K562 (cell line): ENCODE measurements at regions not wholly inside any gene's neighbourhood (a gene's known extent, or its start where the extent isn't known, plus 50 kb on each side); places are given as distances from the start of the nearest gene placed in this dataset.

Experiments used
- BHLHE40 ChIP-seq: IDR thresholded peaks from 2 replicates; pipeline ENCODE4 v1.6.1; 2011; ENCODE audit warnings: low read length, improper control_type of control experiment
- CHCHD3 ChIP-seq: fragments of 250-450 bp; sonication (Bioruptor Pico); IDR thresholded peaks from 2 replicates; pipeline ENCODE4 v2.1.2; 2022; ENCODE audit warnings: mild to moderate bottlenecking
- EZH2 ChIP-seq: IDR thresholded peaks from 2 replicates; pipeline ENCODE4 v1.6.1; 2012; ENCODE audit warnings: low read depth, mild to moderate bottlenecking, inconsistent platforms, low read length, borderline replicate concordance
- MIER1 ChIP-seq: fragments of 450-650 bp; IDR thresholded peaks from 2 replicates; pipeline ENCODE4 v1.6.1; 2016; ENCODE audit warnings: antibody characterized with exemption, mild to moderate bottlenecking, low read depth
- TCF3 ChIP-seq: sonication (generic); formaldehyde crosslinking; IDR thresholded peaks from 2 replicates; pipeline ENCODE4 v1.4.0; 2020; ENCODE audit warnings: mild to moderate bottlenecking, missing genetic modification reagents
- ZBTB17 ChIP-seq: fragments of 450-650 bp; formaldehyde crosslinking; IDR thresholded peaks from 2 replicates; pipeline ENCODE4 v1.4.0; 2020; ENCODE audit warnings: mild to moderate bottlenecking
- ZNF121 ChIP-seq: sonication (generic); formaldehyde crosslinking; conservative IDR thresholded peaks from 2 replicates; pipeline ENCODE4 v1.8.0; 2022; ENCODE audit warnings: missing genetic modification reagents
- ZNF445 ChIP-seq: fragments of 250-450 bp; sonication (Bioruptor Pico); IDR thresholded peaks from 2 replicates; pipeline ENCODE4 v1.4.0; 2020; ENCODE audit warnings: low read depth, mild to moderate bottlenecking, moderate library complexity
- ZNF699 ChIP-seq: fragments of 250-450 bp; sonication (Bioruptor Pico); IDR thresholded peaks from 2 replicates; pipeline ENCODE4 v1.8.0; 2021; ENCODE audit warnings: mild to moderate bottlenecking, moderate library complexity; ENCODE audit not compliant: insufficient replicate concordance
- TF ChIP-seq, protein P1 (sequence below): fragments of 200-600 bp; sonication (generic); IDR thresholded peaks from one replicate; pipeline ENCODE4 v1.6.1; 2012; ENCODE audit warnings: mild to moderate bottlenecking, low read depth, low read length, inconsistent platforms
- TF ChIP-seq, protein P2 (sequence below): sonication (generic); formaldehyde crosslinking; IDR thresholded peaks from 2 replicates; pipeline ENCODE4 v1.8.0; 2022; ENCODE audit warnings: missing genetic modification reagents, mild to moderate bottlenecking, borderline replicate concordance
- TF ChIP-seq, protein P3 (sequence below): fragments of 250-450 bp; sonication (Bioruptor Pico); IDR thresholded peaks from 2 replicates; pipeline ENCODE4 v1.4.0; 2020

DNA sequence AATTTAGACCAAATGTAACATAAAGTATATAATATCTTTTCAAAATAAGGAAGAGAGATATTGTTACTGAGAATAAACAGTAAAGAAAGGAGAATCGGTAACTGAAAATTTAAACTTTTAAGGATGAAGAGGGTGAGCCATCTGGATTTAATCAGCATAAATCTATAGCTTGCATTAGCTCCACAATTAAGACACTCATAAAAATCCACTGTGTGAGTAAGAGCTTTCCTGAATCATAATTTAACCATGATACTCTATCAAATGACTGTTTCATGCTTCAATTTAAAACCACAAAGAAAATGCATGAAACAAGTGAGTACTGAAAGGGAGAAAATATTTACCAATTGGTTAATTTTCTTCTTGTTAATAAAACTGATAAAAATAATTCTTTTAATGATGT lies 951.5 kb upstream of the SLIT2 start (continued):
- TF ChIP-seq, protein P1, sequence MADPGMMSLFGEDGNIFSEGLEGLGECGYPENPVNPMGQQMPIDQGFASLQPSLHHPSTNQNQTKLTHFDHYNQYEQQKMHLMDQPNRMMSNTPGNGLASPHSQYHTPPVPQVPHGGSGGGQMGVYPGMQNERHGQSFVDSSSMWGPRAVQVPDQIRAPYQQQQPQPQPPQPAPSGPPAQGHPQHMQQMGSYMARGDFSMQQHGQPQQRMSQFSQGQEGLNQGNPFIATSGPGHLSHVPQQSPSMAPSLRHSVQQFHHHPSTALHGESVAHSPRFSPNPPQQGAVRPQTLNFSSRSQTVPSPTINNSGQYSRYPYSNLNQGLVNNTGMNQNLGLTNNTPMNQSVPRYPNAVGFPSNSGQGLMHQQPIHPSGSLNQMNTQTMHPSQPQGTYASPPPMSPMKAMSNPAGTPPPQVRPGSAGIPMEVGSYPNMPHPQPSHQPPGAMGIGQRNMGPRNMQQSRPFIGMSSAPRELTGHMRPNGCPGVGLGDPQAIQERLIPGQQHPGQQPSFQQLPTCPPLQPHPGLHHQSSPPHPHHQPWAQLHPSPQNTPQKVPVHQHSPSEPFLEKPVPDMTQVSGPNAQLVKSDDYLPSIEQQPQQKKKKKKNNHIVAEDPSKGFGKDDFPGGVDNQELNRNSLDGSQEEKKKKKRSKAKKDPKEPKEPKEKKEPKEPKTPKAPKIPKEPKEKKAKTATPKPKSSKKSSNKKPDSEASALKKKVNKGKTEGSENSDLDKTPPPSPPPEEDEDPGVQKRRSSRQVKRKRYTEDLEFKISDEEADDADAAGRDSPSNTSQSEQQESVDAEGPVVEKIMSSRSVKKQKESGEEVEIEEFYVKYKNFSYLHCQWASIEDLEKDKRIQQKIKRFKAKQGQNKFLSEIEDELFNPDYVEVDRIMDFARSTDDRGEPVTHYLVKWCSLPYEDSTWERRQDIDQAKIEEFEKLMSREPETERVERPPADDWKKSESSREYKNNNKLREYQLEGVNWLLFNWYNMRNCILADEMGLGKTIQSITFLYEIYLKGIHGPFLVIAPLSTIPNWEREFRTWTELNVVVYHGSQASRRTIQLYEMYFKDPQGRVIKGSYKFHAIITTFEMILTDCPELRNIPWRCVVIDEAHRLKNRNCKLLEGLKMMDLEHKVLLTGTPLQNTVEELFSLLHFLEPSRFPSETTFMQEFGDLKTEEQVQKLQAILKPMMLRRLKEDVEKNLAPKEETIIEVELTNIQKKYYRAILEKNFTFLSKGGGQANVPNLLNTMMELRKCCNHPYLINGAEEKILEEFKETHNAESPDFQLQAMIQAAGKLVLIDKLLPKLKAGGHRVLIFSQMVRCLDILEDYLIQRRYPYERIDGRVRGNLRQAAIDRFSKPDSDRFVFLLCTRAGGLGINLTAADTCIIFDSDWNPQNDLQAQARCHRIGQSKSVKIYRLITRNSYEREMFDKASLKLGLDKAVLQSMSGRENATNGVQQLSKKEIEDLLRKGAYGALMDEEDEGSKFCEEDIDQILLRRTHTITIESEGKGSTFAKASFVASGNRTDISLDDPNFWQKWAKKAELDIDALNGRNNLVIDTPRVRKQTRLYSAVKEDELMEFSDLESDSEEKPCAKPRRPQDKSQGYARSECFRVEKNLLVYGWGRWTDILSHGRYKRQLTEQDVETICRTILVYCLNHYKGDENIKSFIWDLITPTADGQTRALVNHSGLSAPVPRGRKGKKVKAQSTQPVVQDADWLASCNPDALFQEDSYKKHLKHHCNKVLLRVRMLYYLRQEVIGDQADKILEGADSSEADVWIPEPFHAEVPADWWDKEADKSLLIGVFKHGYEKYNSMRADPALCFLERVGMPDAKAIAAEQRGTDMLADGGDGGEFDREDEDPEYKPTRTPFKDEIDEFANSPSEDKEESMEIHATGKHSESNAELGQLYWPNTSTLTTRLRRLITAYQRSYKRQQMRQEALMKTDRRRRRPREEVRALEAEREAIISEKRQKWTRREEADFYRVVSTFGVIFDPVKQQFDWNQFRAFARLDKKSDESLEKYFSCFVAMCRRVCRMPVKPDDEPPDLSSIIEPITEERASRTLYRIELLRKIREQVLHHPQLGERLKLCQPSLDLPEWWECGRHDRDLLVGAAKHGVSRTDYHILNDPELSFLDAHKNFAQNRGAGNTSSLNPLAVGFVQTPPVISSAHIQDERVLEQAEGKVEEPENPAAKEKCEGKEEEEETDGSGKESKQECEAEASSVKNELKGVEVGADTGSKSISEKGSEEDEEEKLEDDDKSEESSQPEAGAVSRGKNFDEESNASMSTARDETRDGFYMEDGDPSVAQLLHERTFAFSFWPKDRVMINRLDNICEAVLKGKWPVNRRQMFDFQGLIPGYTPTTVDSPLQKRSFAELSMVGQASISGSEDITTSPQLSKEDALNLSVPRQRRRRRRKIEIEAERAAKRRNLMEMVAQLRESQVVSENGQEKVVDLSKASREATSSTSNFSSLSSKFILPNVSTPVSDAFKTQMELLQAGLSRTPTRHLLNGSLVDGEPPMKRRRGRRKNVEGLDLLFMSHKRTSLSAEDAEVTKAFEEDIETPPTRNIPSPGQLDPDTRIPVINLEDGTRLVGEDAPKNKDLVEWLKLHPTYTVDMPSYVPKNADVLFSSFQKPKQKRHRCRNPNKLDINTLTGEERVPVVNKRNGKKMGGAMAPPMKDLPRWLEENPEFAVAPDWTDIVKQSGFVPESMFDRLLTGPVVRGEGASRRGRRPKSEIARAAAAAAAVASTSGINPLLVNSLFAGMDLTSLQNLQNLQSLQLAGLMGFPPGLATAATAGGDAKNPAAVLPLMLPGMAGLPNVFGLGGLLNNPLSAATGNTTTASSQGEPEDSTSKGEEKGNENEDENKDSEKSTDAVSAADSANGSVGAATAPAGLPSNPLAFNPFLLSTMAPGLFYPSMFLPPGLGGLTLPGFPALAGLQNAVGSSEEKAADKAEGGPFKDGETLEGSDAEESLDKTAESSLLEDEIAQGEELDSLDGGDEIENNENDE, result no peak
- TF ChIP-seq MIER1 (no peak), EZH2 (no peak), ZBTB17 (no peak), ZNF445 (CRISPR knock-in tag) (no peak), ZNF699 (CRISPR knock-in tag) (no peak), CHCHD3 (CRISPR knock-in tag) (no peak), TCF3 (CRISPR knock-in tag) (no peak), BHLHE40 (no peak), ZNF121 (no peak)
- TF ChIP-seq, protein P2, sequence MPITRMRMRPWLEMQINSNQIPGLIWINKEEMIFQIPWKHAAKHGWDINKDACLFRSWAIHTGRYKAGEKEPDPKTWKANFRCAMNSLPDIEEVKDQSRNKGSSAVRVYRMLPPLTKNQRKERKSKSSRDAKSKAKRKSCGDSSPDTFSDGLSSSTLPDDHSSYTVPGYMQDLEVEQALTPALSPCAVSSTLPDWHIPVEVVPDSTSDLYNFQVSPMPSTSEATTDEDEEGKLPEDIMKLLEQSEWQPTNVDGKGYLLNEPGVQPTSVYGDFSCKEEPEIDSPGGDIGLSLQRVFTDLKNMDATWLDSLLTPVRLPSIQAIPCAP, result no peak
- TF ChIP-seq, protein P3, sequence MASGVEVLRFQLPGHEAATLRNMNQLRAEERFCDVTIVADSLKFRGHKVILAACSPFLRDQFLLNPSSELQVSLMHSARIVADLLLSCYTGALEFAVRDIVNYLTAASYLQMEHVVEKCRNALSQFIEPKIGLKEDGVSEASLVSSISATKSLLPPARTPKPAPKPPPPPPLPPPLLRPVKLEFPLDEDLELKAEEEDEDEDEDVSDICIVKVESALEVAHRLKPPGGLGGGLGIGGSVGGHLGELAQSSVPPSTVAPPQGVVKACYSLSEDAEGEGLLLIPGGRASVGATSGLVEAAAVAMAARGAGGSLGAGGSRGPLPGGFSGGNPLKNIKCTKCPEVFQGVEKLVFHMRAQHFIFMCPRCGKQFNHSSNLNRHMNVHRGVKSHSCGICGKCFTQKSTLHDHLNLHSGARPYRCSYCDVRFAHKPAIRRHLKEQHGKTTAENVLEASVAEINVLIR, result no peak
